Bronchial epithelial cell (primary cell): ENCODE measurements at regions not wholly inside any gene's neighbourhood (a gene's known extent, or its start where the extent isn't known, plus 50 kb on each side); places are given as distances from the start of the nearest gene placed in this dataset.

Experiments used
- DNase-seq: peaks from one replicate; pipeline ENCODE4 v3.0.0-alpha.2; 2010; ENCODE audit warnings: low read depth
- FAIRE-seq: peaks from 2 replicates; lab custom pipeline; 2011; peaks lifted over from hg19 to GRCh38; lab: Jason Lieb, UNC
- H3K27me3 ChIP-seq: 2 replicates; pipeline ENCODE4 v1.5.1; 2011; ENCODE audit warnings: low read length; ENCODE audit not compliant: control insufficient read depth, insufficient read depth
- H3K36me3 ChIP-seq: 2 replicates; pipeline ENCODE4 v1.5.1; 2011; ENCODE audit warnings: low read length; ENCODE audit not compliant: control insufficient read depth, insufficient read depth
- H3K4me3 ChIP-seq: 2 replicates; pipeline ENCODE4 v1.5.1; 2011; ENCODE audit warnings: mild to moderate bottlenecking, low read depth, low read length, control low read depth
- CTCF ChIP-seq: IDR thresholded peaks from 2 replicates; pipeline ENCODE4 v1.5.1; 2011; ENCODE audit warnings: mild to moderate bottlenecking, moderate library complexity, low read length, control low read depth, inconsistent platforms; ENCODE audit not compliant: insufficient read depth, severe bottlenecking

- FAIRE-seq = no peak
- no peaks in the 10 kb centered on the region for H3K27me3 ChIP-seq
Measured at GRCh38 chr12:107349839-107350238, 256.5 kb upstream of the CRY1 start.

GRCh38 chr12:107351109-107351508 is 257.8 kb upstream of the CRY1 start:
- Histone ChIP-seq H3K4me3 (no peak overlapping the region), H3K27me3 (no peaks in the 10 kb centered on the region), H3K36me3 (no peaks in the 10 kb centered on the region)
- FAIRE-seq = no peak
- no peak for DNase-seq
- TF ChIP-seq CTCF = no peak

More at GRCh38 chr12:107349839-107350238, 256.5 kb upstream of the CRY1 start:
- no peak for DNase-seq
- no peak overlapping the region for H3K4me3 ChIP-seq
- TF ChIP-seq CTCF = no peak
- H3K36me3 ChIP-seq = no peaks in the 10 kb centered on the region

GRCh38 chr12:107351713-107352112 is 258.4 kb upstream of the CRY1 start:
- no peak for FAIRE-seq
- no peaks in the 10 kb centered on the region for H3K36me3 ChIP-seq

GRCh38 chr12:107352347-107353081 is 259.2 kb upstream of the CRY1 start:
- H3K36me3 ChIP-seq = no peaks in the 10 kb centered on the region
- TF ChIP-seq CTCF = no peak
- no peak for DNase-seq
- no peak overlapping the region for H3K4me3 ChIP-seq
- FAIRE-seq = peak; percentile 66
- no peaks in the 10 kb centered on the region for H3K27me3 ChIP-seq

More at GRCh38 chr12:107351713-107352112, 258.4 kb upstream of the CRY1 start:
- no peaks in the 10 kb centered on the region for H3K27me3 ChIP-seq
- H3K4me3 ChIP-seq = no peak overlapping the region
- no peak for TF ChIP-seq CTCF
- peak; percentile 63 for DNase-seq

GRCh38 chr12:107353312-107353711 is 260.0 kb upstream of the CRY1 start:
- Histone ChIP-seq H3K36me3 (no peaks in the 10 kb centered on the region), H3K4me3 (no peak overlapping the region), H3K27me3 (no peaks in the 10 kb centered on the region)
- DNase-seq = no peak
- FAIRE-seq = no peak
- TF ChIP-seq CTCF = no peak

GRCh38 chr12:107355004-107355565 is 261.7 kb upstream of the CRY1 start:
- no peak for TF ChIP-seq CTCF
- Histone ChIP-seq H3K27me3 (no peaks in the 10 kb centered on the region), H3K36me3 (no peaks in the 10 kb centered on the region), H3K4me3 (no peak overlapping the region)
- peak; percentile 50 for FAIRE-seq
- no peak for DNase-seq
